ENCODE measurements at regions not wholly inside any gene's neighbourhood (a gene's known extent, or its start where the extent isn't known, plus 50 kb on each side); places are given as distances from the start of the nearest gene placed in this dataset.

DNA sequence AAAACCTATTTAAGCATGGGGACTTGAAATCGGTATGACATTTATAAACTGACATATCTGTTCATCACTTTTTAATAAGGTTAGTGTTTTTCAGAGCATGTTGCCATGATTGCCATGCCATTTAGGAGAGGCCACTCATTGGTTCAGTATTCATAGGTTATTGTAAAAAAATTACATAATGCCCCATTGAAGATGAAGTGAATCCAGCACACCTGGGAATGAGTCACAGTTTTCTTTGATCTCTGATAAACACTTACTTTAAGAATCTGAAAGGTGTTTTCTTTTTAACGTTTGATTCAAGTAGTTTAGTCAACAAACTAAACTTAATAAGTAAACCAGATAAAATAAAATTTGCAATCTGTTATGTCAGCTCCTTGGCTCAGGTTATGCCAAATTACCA, 278.3 kb downstream of the ARL4A start:
- TF ChIP-seq, protein P1, sequence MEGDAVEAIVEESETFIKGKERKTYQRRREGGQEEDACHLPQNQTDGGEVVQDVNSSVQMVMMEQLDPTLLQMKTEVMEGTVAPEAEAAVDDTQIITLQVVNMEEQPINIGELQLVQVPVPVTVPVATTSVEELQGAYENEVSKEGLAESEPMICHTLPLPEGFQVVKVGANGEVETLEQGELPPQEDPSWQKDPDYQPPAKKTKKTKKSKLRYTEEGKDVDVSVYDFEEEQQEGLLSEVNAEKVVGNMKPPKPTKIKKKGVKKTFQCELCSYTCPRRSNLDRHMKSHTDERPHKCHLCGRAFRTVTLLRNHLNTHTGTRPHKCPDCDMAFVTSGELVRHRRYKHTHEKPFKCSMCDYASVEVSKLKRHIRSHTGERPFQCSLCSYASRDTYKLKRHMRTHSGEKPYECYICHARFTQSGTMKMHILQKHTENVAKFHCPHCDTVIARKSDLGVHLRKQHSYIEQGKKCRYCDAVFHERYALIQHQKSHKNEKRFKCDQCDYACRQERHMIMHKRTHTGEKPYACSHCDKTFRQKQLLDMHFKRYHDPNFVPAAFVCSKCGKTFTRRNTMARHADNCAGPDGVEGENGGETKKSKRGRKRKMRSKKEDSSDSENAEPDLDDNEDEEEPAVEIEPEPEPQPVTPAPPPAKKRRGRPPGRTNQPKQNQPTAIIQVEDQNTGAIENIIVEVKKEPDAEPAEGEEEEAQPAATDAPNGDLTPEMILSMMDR (IDR thresholded peaks at IDR 0.05; ENCODE audit: extremely low read depth in 1 of 2, insufficient read depth in 1 of 2, low read depth in 1 of 2, low read length in 2 of 2) = no peak
- TF ChIP-seq GATA2 (IDR thresholded peaks at IDR 0.05; ENCODE audit: insufficient read depth, insufficient read length, low read depth, low read length) (no peak), POLR2A (IDR thresholded peaks at IDR 0.05; ENCODE audit: low read depth, low read length) (no peak), POLR2AphosphoS5 (IDR thresholded peaks at IDR 0.05; ENCODE audit: insufficient read depth, low read depth, low read length) (no peak)

All from endothelial cell of umbilical vein (primary cell).